SK-N-SH treated with all-trans-retinoic acid at 6 μM for 48 hours (cell line): ENCODE measurements at regions not wholly inside any gene's neighbourhood (a gene's known extent, or its start where the extent isn't known, plus 50 kb on each side); places are given as distances from the start of the nearest gene placed in this dataset.

Experiments
- ARNTL ChIP-seq: fragments of 450-650 bp; formaldehyde crosslinking; IDR thresholded peaks from 2 replicates; pipeline ENCODE4 v1.5.0; 2020; ENCODE audit warnings: low read depth, mild to moderate bottlenecking, moderate library complexity, borderline replicate concordance
- CSDC2 ChIP-seq: fragments of 250-450 bp; sonication (Bioruptor Pico); IDR thresholded peaks from 2 replicates; pipeline ENCODE4 v1.5.0; 2020; ENCODE audit warnings: mild to moderate bottlenecking, moderate library complexity
- ZFP3 ChIP-seq: fragments of 250-450 bp; sonication (Bioruptor Pico); IDR thresholded peaks from 2 replicates; pipeline ENCODE4 v1.5.0; 2020; ENCODE audit warnings: mild to moderate bottlenecking, moderate library complexity
- TF ChIP-seq, protein P1 (sequence below): fragments of 250-450 bp; sonication (Bioruptor Pico); IDR thresholded peaks from 2 replicates; pipeline ENCODE4 v1.8.0; 2021; ENCODE audit warnings: low read depth, mild to moderate bottlenecking, moderate library complexity, borderline replicate concordance

DNA sequence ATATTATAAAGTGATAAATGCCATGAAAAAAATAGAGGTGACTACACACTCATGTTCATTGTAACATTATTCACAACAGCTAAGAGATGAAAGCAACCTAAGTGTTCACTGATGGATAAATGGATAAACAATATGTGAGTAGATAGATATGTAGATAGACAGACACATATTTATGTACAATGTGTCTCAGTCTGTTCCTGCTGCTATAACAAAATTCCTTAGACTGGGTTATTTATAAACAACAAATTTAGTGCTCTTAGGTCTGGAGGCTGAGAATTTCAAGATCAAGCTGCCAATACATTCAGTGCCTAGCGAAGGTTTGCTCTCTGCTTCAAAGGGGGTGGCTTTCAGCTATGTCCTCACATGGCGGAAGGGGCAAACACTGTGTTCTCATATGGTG, 312.5 kb downstream of the ZNF621 start:
- TF ChIP-seq CSDC2 (CRISPR knock-in tag): no peak
- TF ChIP-seq ARNTL (CRISPR knock-in tag): no peak
- TF ChIP-seq, protein P1, sequence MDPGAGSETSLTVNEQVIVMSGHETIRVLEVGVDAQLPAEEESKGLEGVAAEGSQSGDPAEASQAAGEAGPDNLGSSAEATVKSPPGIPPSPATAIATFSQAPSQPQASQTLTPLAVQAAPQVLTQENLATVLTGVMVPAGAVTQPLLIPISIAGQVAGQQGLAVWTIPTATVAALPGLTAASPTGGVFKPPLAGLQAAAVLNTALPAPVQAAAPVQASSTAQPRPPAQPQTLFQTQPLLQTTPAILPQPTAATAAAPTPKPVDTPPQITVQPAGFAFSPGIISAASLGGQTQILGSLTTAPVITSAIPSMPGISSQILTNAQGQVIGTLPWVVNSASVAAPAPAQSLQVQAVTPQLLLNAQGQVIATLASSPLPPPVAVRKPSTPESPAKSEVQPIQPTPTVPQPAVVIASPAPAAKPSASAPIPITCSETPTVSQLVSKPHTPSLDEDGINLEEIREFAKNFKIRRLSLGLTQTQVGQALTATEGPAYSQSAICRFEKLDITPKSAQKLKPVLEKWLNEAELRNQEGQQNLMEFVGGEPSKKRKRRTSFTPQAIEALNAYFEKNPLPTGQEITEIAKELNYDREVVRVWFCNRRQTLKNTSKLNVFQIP (CRISPR knock-in tag): no peak
- no peak for TF ChIP-seq ZFP3
